ENCODE measurements at regions not wholly inside any gene's neighbourhood (a gene's known extent, or its start where the extent isn't known, plus 50 kb on each side); places are given as distances from the start of the nearest gene placed in this dataset.
"Not testable (repeated sequence)": the region's sequence is repeated elsewhere in the genome, so short reads cannot be mapped to it uniquely, and the experiment has no call there.

- no peak for DNase-seq (ENCODE audit: low spot score)
Observed at GRCh38 chr2:128594953-128595677, 276.4 kb upstream of the HS6ST1 start.

- no peak for DNase-seq (ENCODE audit: low spot score)
Observed at GRCh38 chr2:128595763-128596395, 277.2 kb upstream of the HS6ST1 start.

- no peak for DNase-seq (ENCODE audit: low spot score)
Observed at GRCh38 chr2:128596396-128597120, 277.9 kb upstream of the HS6ST1 start.

DNA sequence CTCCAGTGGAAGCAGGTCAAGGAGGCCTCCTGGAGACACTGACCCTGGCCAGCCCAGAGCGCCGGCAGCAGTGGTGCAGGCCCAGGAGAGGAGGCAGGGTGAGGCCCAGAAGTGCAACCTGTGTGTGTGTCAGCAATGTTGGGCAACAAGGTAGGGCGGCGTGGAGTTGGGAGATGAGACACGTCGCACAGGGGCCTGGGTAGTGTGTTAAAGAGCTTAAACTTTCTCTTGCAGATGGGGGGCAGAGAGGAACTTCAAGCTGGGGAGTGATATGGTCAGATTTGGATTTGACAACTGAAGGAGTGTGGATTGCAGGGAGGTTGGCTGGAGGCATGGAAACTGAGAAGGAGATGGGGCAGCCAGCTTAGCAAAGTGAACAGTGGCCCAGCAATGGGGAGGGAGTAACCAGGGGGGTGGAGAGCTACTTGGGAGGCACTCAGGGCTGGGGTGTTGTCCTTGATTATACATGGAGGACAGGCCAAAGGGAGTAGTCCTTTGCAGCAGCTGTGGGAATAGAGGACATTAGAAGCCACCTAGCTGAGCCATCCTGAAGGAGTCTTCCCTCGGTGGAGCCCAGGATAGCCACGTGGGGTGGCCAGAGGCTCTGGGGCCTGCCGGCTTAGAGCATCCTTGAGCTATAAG is 278.6 kb upstream of the HS6ST1 start:
- DNase-seq (ENCODE audit: low spot score) = no peak

DNA sequence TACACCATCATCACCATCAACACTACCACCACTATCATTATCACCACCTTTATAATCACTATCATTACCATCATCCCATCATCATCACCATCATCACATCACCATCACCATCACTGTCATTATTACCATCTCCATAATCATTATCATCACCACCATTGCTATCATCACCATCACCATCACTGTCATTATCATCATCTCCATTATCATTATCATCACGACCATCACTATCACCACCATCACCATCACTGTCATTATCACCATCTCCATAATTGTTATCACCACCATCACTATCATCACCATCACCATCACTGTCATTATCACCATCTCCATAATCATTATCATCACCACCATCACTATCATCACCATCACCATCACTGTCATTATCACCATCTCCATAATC is 279.6 kb upstream of the HS6ST1 start:
- not testable (repeated sequence) for DNase-seq (ENCODE audit: low spot score)

DNA sequence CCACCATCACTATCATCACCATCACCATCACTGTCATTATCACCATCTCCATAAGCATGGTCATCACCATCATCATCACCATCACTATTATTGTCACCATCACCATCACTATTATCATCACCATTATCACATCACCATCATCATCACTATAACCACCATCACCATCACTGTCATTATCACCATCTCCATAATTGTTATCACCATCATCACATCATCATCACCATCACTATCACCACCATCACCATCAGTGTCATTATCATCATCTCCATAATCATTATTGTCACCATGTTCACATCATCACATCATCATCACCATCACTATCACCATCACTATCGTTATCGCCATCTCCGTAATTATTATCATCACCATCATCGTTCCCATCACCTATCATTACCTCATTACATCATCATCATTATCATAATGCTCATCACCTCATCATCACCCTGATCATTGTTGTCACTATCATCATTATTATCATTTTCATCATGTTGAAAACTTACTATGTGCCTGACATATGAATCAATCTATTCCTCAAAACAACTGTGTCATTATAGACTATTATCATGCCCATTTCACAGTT is 280.3 kb upstream of the HS6ST1 start:
- DNase-seq (ENCODE audit: low spot score) = no peak

DNA sequence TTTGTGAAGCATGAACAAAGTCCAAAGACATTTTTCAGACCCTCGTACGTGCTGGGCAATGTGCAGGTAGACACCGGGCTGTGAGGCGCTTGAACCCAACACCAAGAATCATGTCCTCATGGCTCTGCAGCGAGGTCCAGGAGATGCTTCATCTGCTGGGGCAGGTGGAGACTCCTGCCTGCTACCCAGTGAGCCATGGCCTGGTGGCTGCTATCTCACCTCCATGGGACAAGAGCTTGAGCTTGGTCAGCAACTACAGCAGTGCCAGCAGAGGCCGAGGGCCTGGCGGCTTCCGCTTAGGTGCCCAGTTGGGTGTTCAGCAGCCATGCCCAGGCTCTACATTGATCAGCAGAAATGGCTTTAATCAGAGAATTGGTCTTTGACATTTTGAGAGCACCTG is 281.0 kb upstream of the HS6ST1 start:
- no peak for DNase-seq (ENCODE audit: low spot score)

GRCh38 chr2:128600581-128601297 is 282.1 kb upstream of the HS6ST1 start:
- no peak for DNase-seq (ENCODE audit: low spot score)

DNA sequence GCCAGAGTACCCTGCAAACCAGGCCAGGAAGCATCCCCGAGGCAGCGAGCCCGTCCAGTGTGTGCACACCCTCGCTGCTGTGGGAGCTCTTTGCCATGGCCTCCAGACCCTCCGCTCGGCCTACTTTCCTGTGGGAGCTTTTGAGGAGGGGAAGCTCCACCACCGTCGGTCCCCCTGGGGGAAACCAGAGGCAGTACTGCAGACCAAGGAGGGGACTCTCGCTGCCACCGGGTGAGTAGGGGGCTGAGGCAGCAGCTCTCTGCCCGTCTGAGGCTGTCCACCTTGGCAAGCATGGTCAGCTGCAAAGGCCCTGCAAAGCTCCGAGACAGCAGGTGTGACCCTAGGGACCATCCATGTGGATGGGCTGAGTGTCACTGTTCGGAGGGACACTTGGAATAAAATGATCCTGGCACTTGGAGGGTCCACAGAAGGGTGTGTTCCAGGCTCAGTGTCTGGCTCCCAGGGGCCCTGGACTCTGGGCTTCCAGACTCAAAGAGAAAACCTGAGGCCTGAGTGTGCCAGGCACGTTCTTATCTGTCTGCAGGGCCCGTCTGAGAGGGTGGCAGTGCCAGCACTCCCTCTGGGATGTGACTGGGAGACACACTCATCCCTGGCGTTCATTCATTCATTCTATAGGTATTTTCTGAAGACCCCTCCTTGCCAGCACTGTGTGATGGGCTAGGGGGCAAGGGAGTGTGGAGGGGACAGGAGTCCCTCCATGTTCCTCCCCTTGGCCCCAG is 282.8 kb upstream of the HS6ST1 start:
- DNase-seq (ENCODE audit: low spot score) = no peak

DNA sequence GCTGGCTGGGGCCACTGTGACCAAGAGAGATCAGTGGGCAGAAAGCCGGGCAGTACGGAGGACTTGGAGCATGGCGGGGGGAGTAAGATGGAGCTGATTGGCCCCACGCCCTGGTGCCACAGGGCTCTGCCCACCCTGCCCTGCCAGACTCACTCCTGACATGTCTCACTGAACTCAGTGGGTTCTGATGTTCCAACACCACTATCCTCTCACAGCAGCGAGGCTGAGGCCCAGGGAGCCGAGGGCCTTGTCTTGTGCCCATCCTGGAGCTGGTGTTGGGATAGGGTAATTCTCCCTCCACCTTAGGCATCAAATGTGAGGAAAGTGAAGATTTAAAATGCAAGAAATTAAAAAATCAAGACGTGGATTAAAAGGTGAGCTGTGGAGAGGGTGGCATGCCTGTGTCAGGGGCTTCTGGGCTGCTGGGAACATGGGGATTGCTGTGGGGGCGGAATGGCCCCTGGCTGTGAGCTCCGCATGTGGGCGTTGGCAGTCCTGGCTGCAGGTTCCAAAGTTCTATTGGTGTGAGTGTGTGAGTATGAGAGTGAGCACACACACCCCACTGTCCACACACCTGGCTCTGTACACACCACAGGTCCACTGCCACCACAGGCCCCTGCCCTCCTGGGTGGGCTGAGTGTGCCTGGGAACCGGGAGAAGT is 283.5 kb upstream of the HS6ST1 start:
- no peak for DNase-seq (ENCODE audit: low spot score)

DNA sequence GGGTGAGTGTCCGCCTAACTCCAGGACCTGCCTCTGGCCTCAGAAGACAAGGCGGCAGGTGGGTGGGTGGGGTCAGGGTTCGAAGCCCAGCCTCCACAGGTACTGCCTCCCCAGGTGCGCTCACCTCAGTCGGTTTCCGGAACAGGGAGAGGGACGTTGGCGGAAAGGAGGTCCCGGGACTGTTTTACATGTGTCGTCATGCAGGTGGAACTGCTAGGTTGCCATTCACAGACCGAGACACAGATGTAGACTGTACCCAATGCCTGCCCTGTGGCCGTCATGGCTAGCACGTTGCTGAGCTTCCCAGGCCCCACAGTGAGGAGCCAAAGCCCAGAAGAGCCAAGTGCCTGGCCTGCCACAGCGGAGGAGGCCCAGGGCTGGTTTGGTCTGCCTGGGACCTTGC is 284.0 kb upstream of the HS6ST1 start:
- DNase-seq (ENCODE audit: low spot score) = no peak

DNA sequence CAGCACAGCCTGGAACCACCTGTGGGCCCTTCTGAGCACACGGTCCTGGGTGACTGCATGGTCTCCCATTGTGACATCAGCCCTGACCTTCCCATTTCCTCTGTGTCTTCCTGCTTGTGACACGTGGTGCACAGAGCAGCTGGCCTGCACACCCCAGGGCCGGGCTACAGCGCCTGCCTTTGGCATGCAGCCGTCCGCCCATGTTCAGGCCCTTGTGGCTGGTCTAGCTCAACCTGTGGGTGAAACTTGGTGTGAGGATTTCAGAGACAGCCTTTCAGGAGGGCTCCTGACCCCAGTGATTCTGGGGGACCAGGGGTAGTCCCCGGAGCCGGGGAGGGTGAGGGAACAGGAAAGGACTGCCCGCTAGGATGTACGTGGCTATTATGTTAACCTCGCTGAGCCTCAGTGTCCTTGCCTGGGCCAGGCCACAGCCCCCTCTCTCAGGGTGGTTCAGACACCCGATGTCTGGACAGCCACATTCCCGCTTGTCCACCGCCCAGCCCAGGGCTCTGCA is 284.8 kb upstream of the HS6ST1 start:
- no peak for DNase-seq (ENCODE audit: low spot score)

DNA sequence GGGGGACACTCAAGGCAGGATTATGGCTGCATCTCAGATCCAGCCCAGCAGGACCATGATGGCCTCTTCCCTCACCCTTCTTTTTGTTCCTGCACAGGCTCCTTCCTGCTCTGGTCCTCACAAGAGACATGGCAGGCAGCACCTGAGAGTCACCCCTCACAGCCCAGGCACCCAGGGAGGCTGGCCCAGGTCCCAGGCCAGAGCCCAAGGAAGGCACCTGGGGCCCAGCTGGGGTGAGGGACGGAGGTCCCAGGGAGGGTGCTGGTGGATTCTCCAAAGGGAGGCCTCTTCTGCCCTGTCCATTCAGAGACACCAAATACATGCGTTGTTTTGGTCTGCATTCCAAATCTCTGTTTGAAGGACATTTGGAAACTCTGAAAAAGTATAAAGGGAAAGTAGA is 285.4 kb upstream of the HS6ST1 start:
- DNase-seq (ENCODE audit: low spot score) = no peak

DNA sequence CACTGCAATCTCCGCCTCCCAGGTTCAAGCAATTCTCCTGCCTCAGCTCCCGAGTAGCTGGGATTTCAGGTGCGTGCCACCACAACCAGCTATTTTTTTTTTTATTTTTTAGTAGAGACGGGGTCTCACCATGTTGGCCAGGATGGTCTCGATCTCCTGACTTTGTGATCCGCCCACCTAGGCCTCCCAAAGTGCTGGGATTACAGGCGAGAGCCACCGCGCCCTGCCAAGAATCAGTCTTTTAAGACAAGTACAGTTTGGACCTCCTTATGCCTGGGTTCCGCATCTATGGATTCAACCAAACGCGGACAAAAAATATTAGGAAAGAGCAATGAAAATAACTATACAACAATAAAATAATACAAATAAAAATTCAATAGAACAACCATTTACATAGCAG is 285.9 kb upstream of the HS6ST1 start:
- DNase-seq (ENCODE audit: low spot score) = not testable (repeated sequence)

- no peak for DNase-seq (ENCODE audit: low spot score)
Observed at GRCh38 chr2:128605421-128605820, 286.8 kb upstream of the HS6ST1 start.

DNA sequence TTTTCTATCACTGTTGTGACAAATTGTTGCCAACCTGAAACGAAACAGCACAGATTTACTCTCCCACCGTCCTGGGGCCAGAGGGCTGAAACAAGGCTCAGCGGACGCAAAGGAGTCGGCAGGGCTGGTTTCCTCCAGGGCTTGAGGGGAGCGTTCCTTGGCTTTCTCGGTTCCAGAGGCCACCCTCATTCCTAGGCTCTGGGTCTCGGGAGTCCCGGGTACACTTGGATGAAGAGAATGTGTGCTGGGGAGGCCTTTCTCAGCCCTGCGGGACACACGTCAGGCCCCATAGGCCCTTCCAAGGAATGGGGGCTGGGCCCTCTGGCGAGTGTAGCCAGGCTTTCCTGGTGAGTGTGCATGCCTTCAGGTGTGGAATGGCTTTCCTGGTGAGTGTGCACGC is 287.3 kb upstream of the HS6ST1 start:
- DNase-seq (ENCODE audit: low spot score) = no peak

GRCh38 chr2:128606837-128607236 is 288.2 kb upstream of the HS6ST1 start:
- DNase-seq (ENCODE audit: low spot score) = no peak

- DNase-seq (ENCODE audit: low spot score) = no peak
Observed at GRCh38 chr2:128607440-128607839, 288.8 kb upstream of the HS6ST1 start.

DNA sequence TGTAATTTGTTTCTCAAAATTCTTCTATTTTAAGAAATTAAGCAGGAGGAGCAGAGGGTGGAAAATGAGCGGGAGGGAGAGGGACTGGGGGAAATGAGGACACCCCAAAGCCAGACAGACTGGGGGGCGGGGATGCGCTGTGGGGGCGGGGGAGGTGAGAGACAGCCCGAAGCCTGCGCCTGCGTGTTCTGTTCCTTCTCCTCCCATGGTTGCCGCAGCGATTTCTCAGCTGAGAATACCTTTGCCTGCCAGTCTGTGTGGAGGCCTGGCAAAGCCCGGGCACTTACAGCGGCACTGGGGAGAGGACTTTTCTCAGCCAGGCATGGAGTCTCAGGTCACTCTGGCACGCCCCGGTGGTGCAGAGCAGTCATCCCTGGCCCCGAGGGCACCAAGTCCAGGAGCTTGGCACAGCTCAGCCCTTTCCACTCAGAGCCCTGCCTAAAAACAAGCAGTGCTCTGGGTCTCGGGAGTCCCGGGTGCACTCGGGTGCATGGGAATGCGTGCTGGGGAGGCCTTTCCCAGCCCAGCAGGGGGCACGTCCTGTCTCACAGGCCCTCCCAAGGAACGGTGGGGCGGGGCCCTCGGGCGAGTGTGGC is 289.3 kb upstream of the HS6ST1 start:
- no peak for DNase-seq (ENCODE audit: low spot score)
